HEK293 (cell line): ENCODE measurements at regions not wholly inside any gene's neighbourhood (a gene's known extent, or its start where the extent isn't known, plus 50 kb on each side); places are given as distances from the start of the nearest gene placed in this dataset.

Source experiments
- CTCF ChIA-PET: fragments of 350-600 bp; formaldehyde crosslinking; extraction: SDS; loops from one replicate; lab custom pipeline; 2021; ENCODE audit warnings: antibody characterized with exemption; lab: Yijun Ruan, JAX
- POLR2A ChIA-PET: fragments of 300-600 bp; formaldehyde crosslinking; extraction: SDS; loops from one replicate; lab custom pipeline; 2020; ENCODE audit warnings: antibody characterized with exemption, inconsistent platforms; lab: Yijun Ruan, JAX
- H3K27ac ChIP-seq: fragments of 200-500 bp; sonication (Bioruptor generic); 2 replicates; pipeline ENCODE4 v1.5.1; 2014; ENCODE audit warnings: low read depth, low read length, control low read depth, inconsistent platforms; ENCODE audit errors: extremely low read depth
- H3K36me3 ChIP-seq, 2 experiments: fragments of 200-500 bp in 1 of 2; sonication (Bioruptor generic) in 1 of 2; 1 replicate in 1 of 2; 2 replicates in 1 of 2; pipeline ENCODE4 v1.5.1; 2014 to 2017; ENCODE audit warnings: inconsistent platforms in 2 of 2, low read length in 2 of 2; ENCODE audit not compliant: control insufficient read depth in 2 of 2, insufficient read depth in 1 of 2
- H3K4me1 ChIP-seq: fragments of 200-500 bp; sonication (Bioruptor generic); 2 replicates; pipeline ENCODE4 v1.5.1; 2014; ENCODE audit warnings: mild to moderate bottlenecking, low read length, inconsistent platforms; ENCODE audit not compliant: control insufficient read depth, insufficient read depth
- H3K4me3 ChIP-seq: 2 replicates; pipeline ENCODE4 v1.5.1; 2011; ENCODE audit warnings: low read depth, mild to moderate bottlenecking, control low read depth, low read length, moderate library complexity
- H3K9me3 ChIP-seq: fragments of 200-500 bp; sonication (Bioruptor generic); 2 replicates; pipeline ENCODE4 v1.5.1; 2014; ENCODE audit warnings: low read depth, low read length, inconsistent platforms; ENCODE audit not compliant: control insufficient read depth, insufficient read depth
- GLI2 ChIP-seq: fragments of 450-650 bp; formaldehyde crosslinking; IDR thresholded peaks from 2 replicates; pipeline ENCODE4; 2017; ENCODE audit warnings: missing biosample characterization, missing genetic modification characterization, low read depth, borderline replicate concordance
- SP2 ChIP-seq: fragments of 450-650 bp; formaldehyde crosslinking; IDR thresholded peaks from 2 replicates; pipeline ENCODE4 v1.5.1; 2016; ENCODE audit warnings: missing biosample characterization, missing genetic modification characterization
- ZBTB8A ChIP-seq: fragments of 450-650 bp; formaldehyde crosslinking; IDR thresholded peaks from 2 replicates; pipeline ENCODE4 v1.5.1; 2016; ENCODE audit warnings: missing biosample characterization, missing genetic modification characterization
- ZIC2 ChIP-seq: fragments of 450-650 bp; formaldehyde crosslinking; IDR thresholded peaks from 2 replicates; pipeline ENCODE4 v1.5.1; 2016; ENCODE audit warnings: missing biosample characterization, missing genetic modification characterization
- ZNF121 ChIP-seq: fragments of 450-650 bp; formaldehyde crosslinking; IDR thresholded peaks from 2 replicates; pipeline ENCODE4 v1.5.1; 2016; ENCODE audit warnings: missing biosample characterization, missing genetic modification characterization
- ZNF211 ChIP-seq: fragments of 450-650 bp; formaldehyde crosslinking; IDR thresholded peaks from 2 replicates; pipeline ENCODE4 v1.5.1; 2016; ENCODE audit warnings: low read depth, missing biosample characterization, missing genetic modification characterization
- ZNF239 ChIP-seq: fragments of 450-650 bp; formaldehyde crosslinking; IDR thresholded peaks from 2 replicates; pipeline ENCODE4 v1.5.1; 2016; ENCODE audit warnings: missing biosample characterization, missing genetic modification characterization
- ZNF341 ChIP-seq: fragments of 450-650 bp; formaldehyde crosslinking; IDR thresholded peaks from 2 replicates; pipeline ENCODE4; 2016; ENCODE audit warnings: low read depth, missing biosample characterization, missing genetic modification characterization
- ZNF366 ChIP-seq: fragments of 450-650 bp; formaldehyde crosslinking; conservative IDR thresholded peaks from 2 replicates; pipeline ENCODE4 v1.5.1; 2016; ENCODE audit warnings: missing biosample characterization, missing genetic modification characterization
- ZNF37A ChIP-seq: fragments of 450-650 bp; IDR thresholded peaks from 2 replicates; pipeline ENCODE4 v1.5.1; 2018; ENCODE audit warnings: missing biosample characterization, missing genetic modification characterization
- ZNF571 ChIP-seq: fragments of 450-650 bp; formaldehyde crosslinking; IDR thresholded peaks from 2 replicates; pipeline ENCODE4 v1.5.0; 2017; ENCODE audit warnings: missing biosample characterization, missing genetic modification characterization
- ZNF610 ChIP-seq: fragments of 450-650 bp; formaldehyde crosslinking; IDR thresholded peaks from 2 replicates; pipeline ENCODE4 v1.5.1; 2016; ENCODE audit warnings: missing biosample characterization, missing genetic modification characterization, borderline replicate concordance
- ZNF660 ChIP-seq: fragments of 450-650 bp; IDR thresholded peaks from 2 replicates; pipeline ENCODE4 v1.5.1; 2018; ENCODE audit warnings: missing biosample characterization, mild to moderate bottlenecking, missing genetic modification characterization
- ZXDB ChIP-seq: fragments of 450-650 bp; formaldehyde crosslinking; IDR thresholded peaks from 2 replicates; pipeline ENCODE4 v1.5.1; 2016; ENCODE audit warnings: missing biosample characterization, missing genetic modification characterization
- TF ChIP-seq, protein P1 (sequence below): fragments of 450-650 bp; formaldehyde crosslinking; IDR thresholded peaks from 2 replicates; pipeline ENCODE4 v1.5.1; 2016; ENCODE audit warnings: missing biosample characterization, missing genetic modification characterization
- TF ChIP-seq, protein P2 (sequence below): fragments of 450-650 bp; formaldehyde crosslinking; IDR thresholded peaks from 2 replicates; pipeline ENCODE4 v1.5.1; 2017; ENCODE audit warnings: missing biosample characterization, missing genetic modification characterization
- TF ChIP-seq, protein P3 (sequence below): IDR thresholded peaks from 2 replicates; pipeline ENCODE4 v1.6.1; 2011; ENCODE audit warnings: mild to moderate bottlenecking, low read depth, low read length, borderline replicate concordance
- TF ChIP-seq, protein P4 (sequence below): fragments of 450-650 bp; formaldehyde crosslinking; IDR thresholded peaks from 2 replicates; pipeline ENCODE4 v1.5.1; 2016; ENCODE audit warnings: missing biosample characterization, missing genetic modification characterization
- TF ChIP-seq, protein P5 (sequence below): fragments of 450-650 bp; formaldehyde crosslinking; IDR thresholded peaks from 2 replicates; pipeline ENCODE4 v1.5.1; 2016; ENCODE audit warnings: missing biosample characterization, missing genetic modification characterization, borderline replicate concordance
- TF ChIP-seq, protein P6 (sequence below): fragments of 450-650 bp; formaldehyde crosslinking; IDR thresholded peaks from 2 replicates; pipeline ENCODE4 v1.5.1; 2016; ENCODE audit warnings: missing biosample characterization, missing genetic modification characterization

DNA sequence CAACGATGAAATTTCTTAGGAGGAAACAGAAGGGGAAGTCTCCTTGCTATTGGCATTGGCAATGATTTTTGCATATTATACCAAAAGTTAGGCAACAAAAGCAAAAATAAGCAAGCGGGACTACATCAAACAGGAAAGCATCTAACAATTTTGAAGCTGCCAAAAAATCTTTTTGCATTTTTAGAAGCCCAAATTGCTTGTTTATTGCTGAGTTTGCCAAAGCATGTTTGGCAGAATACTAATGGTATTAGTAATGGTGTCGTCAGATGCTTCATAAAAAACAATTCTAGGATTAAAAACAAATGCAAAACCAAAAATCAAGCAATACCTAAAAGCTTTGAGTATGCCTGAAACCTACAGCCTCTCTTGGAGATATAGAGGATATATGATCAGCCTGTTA is 80.0 kb downstream of the GALR1 start:
- CTCF ChIA-PET: interaction anchor here (0.7 kb wide), 1 partner anchor 15 kb away, joined by 3 read pairs; no protein-coding TSS in a partner anchor
- POLR2A ChIA-PET: no interaction called here
- TF ChIP-seq ZNF610 (tag by site-specific recombination) (no peak), ZBTB8A (tag by site-specific recombination) (no peak), ZNF660 (tag by site-specific recombination) (no peak), ZNF121 (no peak), SP2 (tag by site-specific recombination) (no peak), ZNF571 (tag by site-specific recombination) (no peak), ZNF341 (no peak), ZNF366 (tag by site-specific recombination) (no peak), ZNF37A (tag by site-specific recombination) (no peak), ZNF239 (tag by site-specific recombination) (no peak), GLI2 (tag by site-specific recombination) (no peak), ZNF211 (tag by site-specific recombination) (no peak), ZXDB (tag by site-specific recombination) (no peak), ZIC2 (tag by site-specific recombination) (no peak)
- TF ChIP-seq, protein P1, sequence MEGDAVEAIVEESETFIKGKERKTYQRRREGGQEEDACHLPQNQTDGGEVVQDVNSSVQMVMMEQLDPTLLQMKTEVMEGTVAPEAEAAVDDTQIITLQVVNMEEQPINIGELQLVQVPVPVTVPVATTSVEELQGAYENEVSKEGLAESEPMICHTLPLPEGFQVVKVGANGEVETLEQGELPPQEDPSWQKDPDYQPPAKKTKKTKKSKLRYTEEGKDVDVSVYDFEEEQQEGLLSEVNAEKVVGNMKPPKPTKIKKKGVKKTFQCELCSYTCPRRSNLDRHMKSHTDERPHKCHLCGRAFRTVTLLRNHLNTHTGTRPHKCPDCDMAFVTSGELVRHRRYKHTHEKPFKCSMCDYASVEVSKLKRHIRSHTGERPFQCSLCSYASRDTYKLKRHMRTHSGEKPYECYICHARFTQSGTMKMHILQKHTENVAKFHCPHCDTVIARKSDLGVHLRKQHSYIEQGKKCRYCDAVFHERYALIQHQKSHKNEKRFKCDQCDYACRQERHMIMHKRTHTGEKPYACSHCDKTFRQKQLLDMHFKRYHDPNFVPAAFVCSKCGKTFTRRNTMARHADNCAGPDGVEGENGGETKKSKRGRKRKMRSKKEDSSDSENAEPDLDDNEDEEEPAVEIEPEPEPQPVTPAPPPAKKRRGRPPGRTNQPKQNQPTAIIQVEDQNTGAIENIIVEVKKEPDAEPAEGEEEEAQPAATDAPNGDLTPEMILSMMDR: no peak
- TF ChIP-seq, protein P2, sequence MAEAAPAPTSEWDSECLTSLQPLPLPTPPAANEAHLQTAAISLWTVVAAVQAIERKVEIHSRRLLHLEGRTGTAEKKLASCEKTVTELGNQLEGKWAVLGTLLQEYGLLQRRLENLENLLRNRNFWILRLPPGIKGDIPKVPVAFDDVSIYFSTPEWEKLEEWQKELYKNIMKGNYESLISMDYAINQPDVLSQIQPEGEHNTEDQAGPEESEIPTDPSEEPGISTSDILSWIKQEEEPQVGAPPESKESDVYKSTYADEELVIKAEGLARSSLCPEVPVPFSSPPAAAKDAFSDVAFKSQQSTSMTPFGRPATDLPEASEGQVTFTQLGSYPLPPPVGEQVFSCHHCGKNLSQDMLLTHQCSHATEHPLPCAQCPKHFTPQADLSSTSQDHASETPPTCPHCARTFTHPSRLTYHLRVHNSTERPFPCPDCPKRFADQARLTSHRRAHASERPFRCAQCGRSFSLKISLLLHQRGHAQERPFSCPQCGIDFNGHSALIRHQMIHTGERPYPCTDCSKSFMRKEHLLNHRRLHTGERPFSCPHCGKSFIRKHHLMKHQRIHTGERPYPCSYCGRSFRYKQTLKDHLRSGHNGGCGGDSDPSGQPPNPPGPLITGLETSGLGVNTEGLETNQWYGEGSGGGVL: no peak
- TF ChIP-seq, protein P3, sequence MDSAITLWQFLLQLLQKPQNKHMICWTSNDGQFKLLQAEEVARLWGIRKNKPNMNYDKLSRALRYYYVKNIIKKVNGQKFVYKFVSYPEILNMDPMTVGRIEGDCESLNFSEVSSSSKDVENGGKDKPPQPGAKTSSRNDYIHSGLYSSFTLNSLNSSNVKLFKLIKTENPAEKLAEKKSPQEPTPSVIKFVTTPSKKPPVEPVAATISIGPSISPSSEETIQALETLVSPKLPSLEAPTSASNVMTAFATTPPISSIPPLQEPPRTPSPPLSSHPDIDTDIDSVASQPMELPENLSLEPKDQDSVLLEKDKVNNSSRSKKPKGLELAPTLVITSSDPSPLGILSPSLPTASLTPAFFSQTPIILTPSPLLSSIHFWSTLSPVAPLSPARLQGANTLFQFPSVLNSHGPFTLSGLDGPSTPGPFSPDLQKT: no peak
- TF ChIP-seq, protein P4, sequence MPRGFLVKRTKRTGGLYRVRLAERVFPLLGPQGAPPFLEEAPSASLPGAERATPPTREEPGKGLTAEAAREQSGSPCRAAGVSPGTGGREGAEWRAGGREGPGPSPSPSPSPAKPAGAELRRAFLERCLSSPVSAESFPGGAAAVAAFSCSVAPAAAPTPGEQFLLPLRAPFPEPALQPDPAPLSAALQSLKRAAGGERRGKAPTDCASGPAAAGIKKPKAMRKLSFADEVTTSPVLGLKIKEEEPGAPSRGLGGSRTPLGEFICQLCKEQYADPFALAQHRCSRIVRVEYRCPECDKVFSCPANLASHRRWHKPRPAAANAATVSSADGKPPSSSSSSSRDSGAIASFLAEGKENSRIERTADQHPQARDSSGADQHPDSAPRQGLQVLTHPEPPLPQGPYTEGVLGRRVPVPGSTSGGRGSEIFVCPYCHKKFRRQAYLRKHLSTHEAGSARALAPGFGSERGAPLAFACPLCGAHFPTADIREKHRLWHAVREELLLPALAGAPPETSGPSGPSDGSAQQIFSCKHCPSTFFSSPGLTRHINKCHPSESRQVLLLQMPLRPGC (tag by site-specific recombination): no peak
- TF ChIP-seq, protein P5, sequence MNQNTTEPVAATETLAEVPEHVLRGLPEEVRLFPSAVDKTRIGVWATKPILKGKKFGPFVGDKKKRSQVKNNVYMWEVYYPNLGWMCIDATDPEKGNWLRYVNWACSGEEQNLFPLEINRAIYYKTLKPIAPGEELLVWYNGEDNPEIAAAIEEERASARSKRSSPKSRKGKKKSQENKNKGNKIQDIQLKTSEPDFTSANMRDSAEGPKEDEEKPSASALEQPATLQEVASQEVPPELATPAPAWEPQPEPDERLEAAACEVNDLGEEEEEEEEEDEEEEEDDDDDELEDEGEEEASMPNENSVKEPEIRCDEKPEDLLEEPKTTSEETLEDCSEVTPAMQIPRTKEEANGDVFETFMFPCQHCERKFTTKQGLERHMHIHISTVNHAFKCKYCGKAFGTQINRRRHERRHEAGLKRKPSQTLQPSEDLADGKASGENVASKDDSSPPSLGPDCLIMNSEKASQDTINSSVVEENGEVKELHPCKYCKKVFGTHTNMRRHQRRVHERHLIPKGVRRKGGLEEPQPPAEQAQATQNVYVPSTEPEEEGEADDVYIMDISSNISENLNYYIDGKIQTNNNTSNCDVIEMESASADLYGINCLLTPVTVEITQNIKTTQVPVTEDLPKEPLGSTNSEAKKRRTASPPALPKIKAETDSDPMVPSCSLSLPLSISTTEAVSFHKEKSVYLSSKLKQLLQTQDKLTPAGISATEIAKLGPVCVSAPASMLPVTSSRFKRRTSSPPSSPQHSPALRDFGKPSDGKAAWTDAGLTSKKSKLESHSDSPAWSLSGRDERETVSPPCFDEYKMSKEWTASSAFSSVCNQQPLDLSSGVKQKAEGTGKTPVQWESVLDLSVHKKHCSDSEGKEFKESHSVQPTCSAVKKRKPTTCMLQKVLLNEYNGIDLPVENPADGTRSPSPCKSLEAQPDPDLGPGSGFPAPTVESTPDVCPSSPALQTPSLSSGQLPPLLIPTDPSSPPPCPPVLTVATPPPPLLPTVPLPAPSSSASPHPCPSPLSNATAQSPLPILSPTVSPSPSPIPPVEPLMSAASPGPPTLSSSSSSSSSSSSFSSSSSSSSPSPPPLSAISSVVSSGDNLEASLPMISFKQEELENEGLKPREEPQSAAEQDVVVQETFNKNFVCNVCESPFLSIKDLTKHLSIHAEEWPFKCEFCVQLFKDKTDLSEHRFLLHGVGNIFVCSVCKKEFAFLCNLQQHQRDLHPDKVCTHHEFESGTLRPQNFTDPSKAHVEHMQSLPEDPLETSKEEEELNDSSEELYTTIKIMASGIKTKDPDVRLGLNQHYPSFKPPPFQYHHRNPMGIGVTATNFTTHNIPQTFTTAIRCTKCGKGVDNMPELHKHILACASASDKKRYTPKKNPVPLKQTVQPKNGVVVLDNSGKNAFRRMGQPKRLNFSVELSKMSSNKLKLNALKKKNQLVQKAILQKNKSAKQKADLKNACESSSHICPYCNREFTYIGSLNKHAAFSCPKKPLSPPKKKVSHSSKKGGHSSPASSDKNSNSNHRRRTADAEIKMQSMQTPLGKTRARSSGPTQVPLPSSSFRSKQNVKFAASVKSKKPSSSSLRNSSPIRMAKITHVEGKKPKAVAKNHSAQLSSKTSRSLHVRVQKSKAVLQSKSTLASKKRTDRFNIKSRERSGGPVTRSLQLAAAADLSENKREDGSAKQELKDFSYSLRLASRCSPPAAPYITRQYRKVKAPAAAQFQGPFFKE (tag by site-specific recombination): no peak
- TF ChIP-seq, protein P6, sequence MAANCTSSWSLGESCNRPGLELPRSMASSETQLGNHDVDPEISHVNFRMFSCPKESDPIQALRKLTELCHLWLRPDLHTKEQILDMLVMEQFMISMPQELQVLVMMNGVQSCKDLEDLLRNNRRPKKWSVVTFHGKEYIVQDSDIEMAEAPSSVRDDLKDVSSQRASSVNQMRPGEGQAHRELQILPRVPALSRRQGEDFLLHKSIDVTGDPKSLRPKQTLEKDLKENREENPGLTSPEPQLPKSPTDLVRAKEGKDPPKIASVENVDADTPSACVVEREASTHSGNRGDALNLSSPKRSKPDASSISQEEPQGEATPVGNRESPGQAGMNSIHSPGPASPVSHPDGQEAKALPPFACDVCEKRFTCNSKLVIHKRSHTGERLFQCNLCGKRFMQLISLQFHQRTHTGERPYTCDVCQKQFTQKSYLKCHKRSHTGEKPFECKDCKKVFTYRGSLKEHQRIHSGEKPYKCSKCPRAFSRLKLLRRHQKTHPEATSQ: no peak
- Histone ChIP-seq H3K9me3 (no peaks in the 10 kb centered on the region), H3K4me1 (no peaks in the 10 kb centered on the region), H3K36me3 (no peaks in the 10 kb centered on the region), H3K4me3 (no peak overlapping the region), H3K27ac (no peak overlapping the region)
